HG03066 (cell line): ENCODE measurements at regions not wholly inside any gene's neighbourhood (a gene's known extent, or its start where the extent isn't known, plus 50 kb on each side); places are given as distances from the start of the nearest gene placed in this dataset.
"Not testable (repeated sequence)": the region's sequence is repeated elsewhere in the genome, so short reads cannot be mapped to it uniquely, and the experiment has no call there.

Experiments
- ATAC-seq: cut with Tn5 transposase; IDR thresholded peaks from one replicate; pipeline ENCODE4 v1.9.1; 2021; ENCODE audit warnings: low read depth; ENCODE audit not compliant: unreplicated experiment

DNA sequence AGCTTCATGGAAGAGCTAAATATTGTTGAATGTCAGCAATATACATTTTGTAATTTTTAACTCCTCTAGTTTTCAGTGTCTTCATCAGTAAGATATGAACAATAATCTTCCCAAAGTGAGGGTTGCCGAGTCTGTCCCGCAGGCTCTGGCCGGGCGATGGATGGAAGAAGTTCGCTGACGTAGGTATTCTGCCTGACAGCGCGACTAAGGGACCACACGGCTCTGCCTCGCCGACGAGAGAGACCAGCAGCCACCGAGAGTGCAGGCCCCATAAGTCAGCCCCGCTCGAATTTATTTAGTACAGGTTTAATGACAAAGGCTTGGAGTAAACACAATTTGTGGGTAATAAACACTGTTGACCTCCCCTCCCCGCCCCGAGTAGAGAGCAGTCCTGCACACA lies 427.4 kb upstream of the NECTIN3 start:
- no peak for ATAC-seq

- ATAC-seq: no peak
Observed at GRCh38 chr3:110646055-110646454, 425.6 kb upstream of the NECTIN3 start.

GRCh38 chr3:110646496-110646895 lies 425.1 kb upstream of the NECTIN3 start:
- no peak for ATAC-seq

DNA sequence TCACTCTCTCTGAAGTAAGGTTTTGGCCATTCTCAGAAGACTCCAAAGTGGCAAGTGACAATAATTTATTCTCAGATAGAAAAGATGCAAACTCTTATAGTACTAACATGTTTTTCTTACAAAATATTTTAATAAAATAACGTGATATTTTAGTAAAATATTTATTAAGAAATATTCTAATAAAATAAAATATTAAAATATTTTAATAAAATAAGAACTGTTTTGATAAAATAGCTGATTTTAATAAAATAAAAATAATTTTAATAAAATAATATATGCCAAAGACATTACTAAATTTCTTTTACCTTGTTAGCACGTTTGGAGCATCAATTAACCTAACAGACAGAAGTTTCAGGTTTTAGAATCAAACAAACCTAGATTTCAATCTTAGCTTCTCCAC lies 424.0 kb upstream of the NECTIN3 start:
- ATAC-seq: no peak

- ATAC-seq: no peak
Observed at GRCh38 chr3:110650741-110651140, 420.9 kb upstream of the NECTIN3 start.

GRCh38 chr3:110654843-110655502 lies 416.6 kb upstream of the NECTIN3 start:
- no peak for ATAC-seq

GRCh38 chr3:110656394-110657025 lies 415.1 kb upstream of the NECTIN3 start:
- ATAC-seq: no peak

- no peak for ATAC-seq
Observed at GRCh38 chr3:110664148-110664547, 407.5 kb upstream of the NECTIN3 start.

DNA sequence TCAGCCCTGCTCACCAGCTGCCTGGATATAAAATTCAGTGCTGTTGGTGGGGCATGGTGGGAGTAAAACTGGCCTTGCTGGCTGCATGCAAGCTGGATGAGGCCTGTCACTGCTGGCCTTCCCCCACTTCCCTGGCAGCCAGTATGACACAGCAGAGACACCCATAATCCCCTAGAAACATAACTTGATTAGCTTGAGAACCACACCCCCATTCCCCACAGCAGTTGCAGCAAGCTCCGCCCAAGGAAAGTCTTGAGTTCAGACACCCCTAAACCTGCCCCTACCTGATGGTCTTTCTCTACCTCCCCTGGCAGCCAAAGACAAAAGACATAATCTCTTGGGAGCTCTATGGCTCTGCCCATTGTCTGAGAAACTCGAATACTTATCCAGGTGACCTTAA lies 405.1 kb upstream of the NECTIN3 start:
- ATAC-seq: no peak

DNA sequence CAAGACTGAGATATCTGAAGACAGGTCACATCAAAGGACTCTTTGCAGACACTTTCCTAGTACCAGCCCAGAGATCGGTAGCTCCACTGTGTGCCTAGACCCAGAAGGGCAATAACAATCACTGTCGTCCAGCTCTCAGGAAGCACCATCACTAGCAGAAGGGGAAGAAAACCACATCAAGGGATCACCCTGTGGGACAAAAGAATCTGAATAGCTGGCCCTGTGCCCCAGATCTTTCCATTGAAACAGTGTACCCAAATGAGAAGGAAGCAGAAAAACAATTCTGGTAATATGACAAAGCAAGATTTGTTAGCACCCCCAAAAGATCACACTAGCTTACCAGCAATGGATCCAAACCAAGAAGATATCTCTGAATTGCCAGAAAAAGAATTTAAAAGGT lies 404.4 kb upstream of the NECTIN3 start:
- ATAC-seq: no peak

GRCh38 chr3:110670407-110670806 lies 401.2 kb upstream of the NECTIN3 start:
- ATAC-seq: no peak

DNA sequence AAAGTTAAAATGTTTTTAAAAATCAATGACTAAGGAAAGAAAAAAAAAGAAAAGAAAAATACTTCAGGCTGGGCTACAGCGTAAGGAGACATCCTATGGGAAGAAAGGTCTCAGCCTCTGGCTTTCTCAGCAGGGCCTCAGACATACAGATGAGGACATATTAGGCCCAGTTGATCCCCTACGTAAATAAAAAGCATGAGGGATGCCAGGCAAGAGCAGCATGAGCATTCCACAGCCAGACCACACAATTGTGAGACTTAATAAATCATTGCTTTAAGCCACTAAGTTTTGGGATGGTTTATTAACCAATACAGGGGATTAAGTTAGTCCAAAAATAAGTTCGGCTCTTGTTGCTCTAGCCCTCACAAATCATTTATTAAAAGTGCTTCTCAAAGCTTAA lies 394.1 kb upstream of the NECTIN3 start:
- no peak for ATAC-seq

GRCh38 chr3:110679285-110679684 lies 392.3 kb upstream of the NECTIN3 start:
- no peak for ATAC-seq

DNA sequence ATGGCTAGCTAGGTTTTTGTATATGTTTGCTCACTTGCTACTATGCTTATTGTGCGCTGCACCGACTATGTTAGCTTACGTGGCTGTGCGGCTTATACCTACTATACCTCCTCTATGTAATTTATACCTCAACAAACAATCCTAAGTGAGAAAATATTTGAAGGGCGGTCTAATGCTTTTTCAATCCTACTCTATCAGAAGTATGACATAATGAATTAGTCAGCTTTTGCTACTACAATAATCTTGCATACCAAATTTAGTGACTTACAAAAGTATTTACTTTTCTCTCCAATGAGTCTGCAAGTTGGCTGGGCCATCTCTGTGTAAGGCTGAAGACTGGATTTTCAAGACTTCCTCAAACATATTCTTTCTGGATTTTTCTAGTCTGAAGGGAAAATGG lies 391.2 kb upstream of the NECTIN3 start:
- ATAC-seq: no peak

GRCh38 chr3:110684466-110684865 lies 387.1 kb upstream of the NECTIN3 start:
- ATAC-seq: no peak

- no peak for ATAC-seq
Observed at GRCh38 chr3:110685630-110686029, 386.0 kb upstream of the NECTIN3 start.

GRCh38 chr3:110686701-110687100 lies 384.9 kb upstream of the NECTIN3 start:
- no peak for ATAC-seq

DNA sequence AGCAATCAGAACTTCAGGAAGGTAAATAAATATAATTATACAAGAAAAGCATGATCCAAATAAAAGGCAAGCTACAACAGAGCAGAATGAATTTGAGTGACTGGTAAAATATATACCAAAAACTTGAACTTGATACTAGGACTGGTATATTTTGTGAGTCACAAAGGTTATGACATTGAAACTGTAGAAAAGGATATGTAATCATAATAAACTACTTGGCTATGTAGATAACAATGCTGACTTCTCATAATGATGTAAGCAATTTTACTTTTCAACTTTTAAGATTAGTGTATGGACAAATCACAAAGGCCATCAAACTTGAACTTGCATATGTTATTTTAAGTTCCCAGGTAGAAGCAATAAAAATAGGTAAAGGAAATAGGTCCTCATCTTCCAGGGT lies 384.5 kb upstream of the NECTIN3 start:
- ATAC-seq: no peak

DNA sequence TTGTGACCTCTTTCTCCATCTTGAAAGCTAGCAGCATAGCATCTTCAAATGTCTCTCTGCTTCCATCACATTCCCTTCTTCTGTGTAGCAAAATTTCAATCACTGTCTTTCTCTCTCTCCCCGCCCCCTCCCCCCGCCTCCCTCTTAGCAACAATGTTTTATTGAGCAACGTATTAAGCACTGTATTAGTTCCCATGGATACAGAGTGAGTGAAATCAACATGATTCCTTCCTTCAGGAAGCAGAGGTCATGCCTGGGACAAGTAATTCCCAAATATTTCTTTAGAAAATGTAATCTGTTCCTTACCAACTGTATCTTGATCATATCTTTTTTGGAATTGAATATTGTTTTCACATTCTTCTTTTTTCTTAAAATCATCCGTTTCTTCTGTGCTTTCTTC lies 373.7 kb upstream of the NECTIN3 start:
- ATAC-seq: no peak

GRCh38 chr3:110704332-110704731 lies 367.3 kb upstream of the NECTIN3 start:
- ATAC-seq: not testable (repeated sequence)

- no peak for ATAC-seq
Observed at GRCh38 chr3:110708156-110708555, 363.5 kb upstream of the NECTIN3 start.

DNA sequence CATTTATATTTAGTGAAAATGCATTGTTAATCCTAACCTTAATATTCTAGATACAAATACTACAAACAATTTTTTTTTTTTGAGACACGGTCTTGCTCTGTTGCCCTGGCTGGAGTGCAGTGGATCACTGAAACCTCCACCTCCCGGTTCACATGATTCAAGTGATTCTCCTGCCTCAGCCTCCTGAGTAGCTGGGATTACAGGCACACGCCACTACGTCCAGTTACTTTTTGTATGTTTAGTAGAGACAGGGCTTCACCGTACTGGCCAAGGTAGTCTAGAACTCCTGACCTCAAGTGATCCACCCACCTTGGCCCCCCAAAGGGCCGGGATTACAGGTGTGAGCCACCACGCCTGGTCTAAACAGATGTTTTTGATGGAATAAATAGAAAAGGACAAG lies 361.5 kb upstream of the NECTIN3 start:
- no peak for ATAC-seq

DNA sequence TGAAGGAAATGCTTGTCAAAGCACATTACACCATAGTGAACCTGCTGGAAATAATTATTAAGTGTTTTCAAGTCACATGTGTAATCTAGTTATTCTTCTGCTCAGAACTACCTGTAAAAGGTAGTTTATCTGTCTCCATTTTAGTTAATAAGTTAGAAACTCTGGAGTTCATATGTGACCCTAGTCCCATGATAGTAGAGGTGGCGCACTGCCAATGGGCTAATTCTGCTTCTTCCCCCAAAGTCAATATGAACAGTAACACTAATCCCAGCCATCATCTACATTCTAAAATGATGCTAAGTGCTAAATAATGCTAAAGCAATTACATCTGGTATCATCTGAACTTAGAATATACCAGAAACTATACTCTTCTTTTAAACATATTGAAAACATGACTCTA lies 361.0 kb upstream of the NECTIN3 start:
- ATAC-seq: no peak
